T-cell (primary cell): ENCODE measurements at regions not wholly inside any gene's neighbourhood (a gene's known extent, or its start where the extent isn't known, plus 50 kb on each side); places are given as distances from the start of the nearest gene placed in this dataset.

Experiments
- ATAC-seq, 4 experiments: fragments of 200-7000 bp in 3 of 4; fragments of 150-1000 bp in 1 of 4; cut with Tn5 transposase; replicated peaks in 1 of 4; 1 replicate in 3 of 4; 2 replicates in 1 of 4; pipeline ENCODE4 v1.10.0; 2021; ENCODE audit warnings: moderate library complexity in 3 of 4, mild to moderate bottlenecking in 2 of 4, moderate number of reproducible peaks in 1 of 4
- CTCF ChIA-PET, 2 donors: fragments of 300-600 bp; sonication (Branson Sonifier 250); formaldehyde crosslinking; loops; one replicate each; lab custom pipeline; 2022; ENCODE audit warnings: antibody characterized with exemption in 2 of 2; lab: Charles Lee
- POLR2A ChIA-PET, 2 donors: fragments of 300-600 bp; sonication (Branson Sonifier 250); formaldehyde crosslinking; loops; one replicate each; lab custom pipeline; 2022; ENCODE audit warnings: antibody characterized with exemption in 2 of 2; lab: Charles Lee
- DNase-seq, 35 experiments: peaks; one replicate each; pipeline versions ENCODE4 v3.0.0 to v3.0.0-alpha.2; 2013 to 2023
- H3K27ac ChIP-seq: one replicate; pipeline ENCODE4 v1.5.1; 2013; ENCODE audit warnings: low read length
- H3K27me3 ChIP-seq, 2 experiments: replicated peaks in 1 of 2; 1 replicate in 1 of 2; 2 replicates in 1 of 2; pipeline versions ENCODE4 v1.6.1 to v1.7.0; 2013; ENCODE audit warnings: low read length in 1 of 2, mixed read lengths in 1 of 2; ENCODE audit not compliant: control insufficient read depth in 2 of 2, insufficient read depth in 2 of 2; ENCODE audit errors: extremely low read depth in 1 of 2
- H3K36me3 ChIP-seq, 2 donors: 1 replicate in 1 of 2; 2 replicates in 1 of 2; pipeline versions ENCODE4 v1.6.1 to v1.7.0; 2013; ENCODE audit warnings: low read length in 1 of 2; ENCODE audit not compliant: control insufficient read depth in 2 of 2, insufficient read depth in 1 of 2; ENCODE audit errors: extremely low read depth in 1 of 2
- H3K4me1 ChIP-seq, 2 experiments: 1 replicate in 1 of 2; 2 replicates in 1 of 2; pipeline versions ENCODE4 v1.6.1 to v1.7.0; 2013; ENCODE audit warnings: low read length in 2 of 2, mixed read lengths in 1 of 2; ENCODE audit not compliant: insufficient read depth in 2 of 2, control insufficient read depth in 1 of 2; ENCODE audit errors: extremely low read depth in 1 of 2
- H3K4me3 ChIP-seq, 2 donors: 1 replicate in 1 of 2; 2 replicates in 1 of 2; pipeline versions ENCODE4 v1.5.1 to v1.7.0; 2013; ENCODE audit warnings: mild to moderate bottlenecking in 2 of 2, low read length in 1 of 2, moderate library complexity in 1 of 2; ENCODE audit not compliant: control insufficient read depth in 1 of 2; ENCODE audit errors: extremely low read depth in 1 of 2
- H3K9me3 ChIP-seq: 2 replicates; pipeline ENCODE4 v1.7.0; 2013
- H3K27ac Mint-ChIP-seq, 2 donors: one replicate each; pipeline ENCODE4 v1.8.0; 2020 to 2021; ENCODE audit warnings: mild to moderate bottlenecking in 2 of 2, mixed read lengths in 2 of 2
- H3K27me3 Mint-ChIP-seq, 2 donors: one replicate each; pipeline ENCODE4 v1.8.0; 2021 to 2022; ENCODE audit warnings: mixed read lengths in 2 of 2
- H3K36me3 Mint-ChIP-seq: one replicate; pipeline ENCODE4 v1.8.0; 2021; ENCODE audit warnings: mixed read lengths
- H3K4me1 Mint-ChIP-seq, 3 donors: one replicate each; pipeline ENCODE4 v1.8.0; 2020 to 2022; ENCODE audit warnings: mixed read lengths in 3 of 3, mild to moderate bottlenecking in 1 of 3
- H3K4me3 Mint-ChIP-seq, 3 donors: one replicate each; pipeline ENCODE4 v1.8.0; 2020 to 2022; ENCODE audit warnings: mild to moderate bottlenecking in 3 of 3, mixed read lengths in 3 of 3, moderate library complexity in 3 of 3
- H3K9me3 Mint-ChIP-seq, 3 donors: one replicate each; pipeline ENCODE4 v1.8.0; 2020 to 2022; ENCODE audit warnings: mixed read lengths in 3 of 3
- WGBS: methylation state at CpG from one replicate; pipeline ENCODE4 v1.1.5; 2013; ENCODE audit warnings: missing lambda C conversion rate; ENCODE audit not compliant: insufficient coverage; 5-methylcytosine and 5-hydroxymethylcytosine counted together

GRCh38 chr7:93048136-93048930 lies 69.4 kb downstream of the SAMD9 start:
- Histone ChIP-seq H3K9me3 (no peaks in the 10 kb centered on the region), H3K36me3 (no peaks in the 10 kb centered on the region), H3K4me3 (no peak overlapping the region), H3K27ac (no peak overlapping the region), H3K4me1 (no peaks in the 10 kb centered on the region), H3K27me3 (no peaks in the 10 kb centered on the region)
- peaks cover 0 to 2% (median under 1%) of the 10 kb centered on the region in 3 donors for H3K4me1 Mint-ChIP-seq
- POLR2A ChIA-PET: interaction anchor here (0.6 kb wide), 2 partner anchors 230 to 271 kb away, joined by 3 to 4 read pairs; no protein-coding TSS in a partner anchor
- no peaks in the 10 kb centered on the region for H3K36me3 Mint-ChIP-seq
- CTCF ChIA-PET: interaction anchor here (0.6 to 1.0 kb wide), 4 partner anchors 10 to 550 kb away, joined by 3 to 7 read pairs (median 4); no protein-coding TSS in a partner anchor
- WGBS: no CpG with 5 or more reads among the region's 3 CpGs
- DNase-seq (no peak), ATAC-seq (no peak)
- no peak overlapping the region for H3K27ac Mint-ChIP-seq
- peaks cover 0 to 7% of the 10 kb centered on the region in 2 donors for H3K27me3 Mint-ChIP-seq
- no peak overlapping the region for H3K4me3 Mint-ChIP-seq
- H3K9me3 Mint-ChIP-seq: no peaks in the 10 kb centered on the region

DNA sequence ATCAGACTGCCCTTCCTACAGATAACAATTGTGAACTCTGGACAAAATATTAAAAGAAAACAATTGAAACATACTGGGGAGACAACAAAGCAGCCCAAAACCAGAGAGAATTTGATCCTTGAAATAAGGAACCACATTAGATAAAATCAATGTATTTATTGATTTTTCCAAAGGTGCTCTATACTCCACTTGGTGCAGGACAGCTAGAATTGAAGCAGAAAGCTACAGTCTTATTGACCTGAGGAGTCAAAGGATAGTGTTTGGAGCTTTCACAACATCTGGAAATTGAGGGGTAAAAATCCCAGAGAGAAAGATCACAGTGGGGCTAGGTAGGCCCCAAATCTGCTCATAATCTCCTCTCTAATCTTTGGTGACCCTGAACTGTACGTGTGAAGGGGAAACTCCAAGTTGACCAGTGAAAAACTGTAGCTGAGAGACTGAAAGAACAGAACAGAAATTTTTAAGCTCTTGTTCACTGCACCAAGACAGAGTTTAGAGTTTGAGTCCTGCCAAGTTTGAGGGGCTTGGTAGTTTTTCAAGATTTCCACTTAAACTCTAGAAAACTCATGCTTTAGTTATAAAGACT lies 70.2 kb downstream of the SAMD9 start:
- H3K9me3 ChIP-seq: no peaks in the 10 kb centered on the region
- ATAC-seq (no peak), DNase-seq (no peak)
- no peak overlapping the region for H3K27ac ChIP-seq
- no peaks in the 10 kb centered on the region for H3K36me3 ChIP-seq
- H3K4me3 ChIP-seq: no peak overlapping the region
- ChIA-PET CTCF (interaction anchor here in 1 of 2 donors (0.9 kb wide), 1 partner anchor 451 kb away, joined by 3 read pairs; no protein-coding TSS in a partner anchor), POLR2A (interaction anchor here in 1 of 2 donors (0.6 kb wide), 1 partner anchor 270 kb away, joined by 3 read pairs; no protein-coding TSS in a partner anchor)
- no peaks in the 10 kb centered on the region for H3K4me1 ChIP-seq
- Mint-ChIP-seq H3K27me3 (peaks cover 0 to 11% of the 10 kb centered on the region in 2 donors), H3K4me1 (no peaks in the 10 kb centered on the region), H3K36me3 (no peaks in the 10 kb centered on the region), H3K27ac (no peak overlapping the region), H3K4me3 (no peak overlapping the region), H3K9me3 (no peaks in the 10 kb centered on the region)
- WGBS: no CpG with 5 or more reads among the region's 1 CpG
- no peaks in the 10 kb centered on the region for H3K27me3 ChIP-seq

- POLR2A ChIA-PET: no interaction called here
- H3K27ac ChIP-seq: no peak overlapping the region
- Mint-ChIP-seq H3K4me1 (no peaks in the 10 kb centered on the region), H3K27me3 (peaks cover 0 to 11% of the 10 kb centered on the region in 2 donors), H3K4me3 (no peak overlapping the region), H3K36me3 (no peaks in the 10 kb centered on the region), H3K9me3 (no peaks in the 10 kb centered on the region), H3K27ac (no peak overlapping the region)
- ATAC-seq (no peak), DNase-seq (no peak)
- WGBS: 90% methylated on average over 4 of the region's 4 CpGs
- no peaks in the 10 kb centered on the region for H3K27me3 ChIP-seq
- H3K4me3 ChIP-seq: no peak overlapping the region
- CTCF ChIA-PET: no interaction called here
- no peaks in the 10 kb centered on the region for H3K4me1 ChIP-seq
- H3K36me3 ChIP-seq: no peaks in the 10 kb centered on the region
- H3K9me3 ChIP-seq: no peaks in the 10 kb centered on the region
Observed at GRCh38 chr7:93046641-93047040, 71.1 kb downstream of the SAMD9 start.

GRCh38 chr7:93044147-93044810 lies 73.5 kb downstream of the SAMD9 start:
- H3K4me3 ChIP-seq: no peak overlapping the region
- no CpG with 5 or more reads among the region's 6 CpGs for WGBS
- H3K4me1 Mint-ChIP-seq: no peaks in the 10 kb centered on the region
- DNase-seq: no peak
- H3K36me3 Mint-ChIP-seq: no peaks in the 10 kb centered on the region
- no peaks in the 10 kb centered on the region for H3K4me1 ChIP-seq
- no peak for ATAC-seq
- ChIA-PET CTCF (interaction anchor here in 1 of 2 donors (0.5 kb wide), 1 partner anchor 464 kb away, joined by 5 read pairs; no protein-coding TSS in a partner anchor), POLR2A (no interaction called here)
- no peak overlapping the region for H3K27ac Mint-ChIP-seq
- H3K9me3 ChIP-seq: no peaks in the 10 kb centered on the region
- H3K27me3 Mint-ChIP-seq: peaks cover 0 to 11% of the 10 kb centered on the region in 2 donors
- H3K27me3 ChIP-seq: no peaks in the 10 kb centered on the region
- no peaks in the 10 kb centered on the region for H3K36me3 ChIP-seq
- no peak overlapping the region for H3K4me3 Mint-ChIP-seq
- no peaks in the 10 kb centered on the region for H3K9me3 Mint-ChIP-seq
- H3K27ac ChIP-seq: no peak overlapping the region

DNA sequence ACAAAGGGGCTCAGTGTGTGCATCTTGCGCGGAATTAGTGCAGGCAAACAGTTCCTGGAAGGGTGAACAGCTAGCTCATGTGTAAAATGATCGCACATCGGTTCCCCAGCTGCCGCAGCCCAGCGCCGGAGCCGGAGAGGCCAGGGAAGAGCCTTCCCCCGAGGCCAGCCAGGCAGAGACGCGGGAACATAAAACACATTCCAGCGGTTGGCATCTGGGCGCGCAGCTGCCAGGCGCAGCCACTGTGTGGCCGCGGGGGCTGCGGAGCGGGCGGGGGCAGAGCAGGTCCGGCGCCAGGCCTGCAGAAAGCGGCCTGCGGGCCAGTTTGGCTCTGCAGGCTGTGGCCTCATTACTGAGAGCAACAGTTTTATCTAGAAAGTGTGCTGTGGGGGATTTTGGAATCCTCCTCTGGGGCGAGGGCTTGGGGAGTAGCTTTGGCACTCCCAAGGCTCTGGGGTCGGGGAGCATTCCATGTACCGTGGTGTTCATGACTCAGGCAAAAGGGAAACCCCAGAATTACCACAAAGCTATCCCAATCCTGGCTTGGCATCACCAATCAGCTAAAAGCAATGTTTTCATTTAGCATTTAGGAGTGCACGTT lies 74.3 kb downstream of the SAMD9 start:
- no peaks in the 10 kb centered on the region for H3K9me3 ChIP-seq
- ATAC-seq (no peak), DNase-seq (no peak)
- Mint-ChIP-seq H3K27me3 (peaks cover 0 to 11% of the 10 kb centered on the region in 2 donors), H3K36me3 (no peaks in the 10 kb centered on the region), H3K4me3 (no peak overlapping the region), H3K27ac (no peak overlapping the region), H3K4me1 (no peaks in the 10 kb centered on the region), H3K9me3 (no peaks in the 10 kb centered on the region)
- no peaks in the 10 kb centered on the region for H3K27me3 ChIP-seq
- no peak overlapping the region for H3K27ac ChIP-seq
- H3K4me3 ChIP-seq: no peak overlapping the region
- WGBS: 86% methylated on average over 19 of the region's 28 CpGs
- ChIA-PET POLR2A (no interaction called here), CTCF (no interaction called here)
- no peaks in the 10 kb centered on the region for H3K36me3 ChIP-seq
- no peaks in the 10 kb centered on the region for H3K4me1 ChIP-seq

DNA sequence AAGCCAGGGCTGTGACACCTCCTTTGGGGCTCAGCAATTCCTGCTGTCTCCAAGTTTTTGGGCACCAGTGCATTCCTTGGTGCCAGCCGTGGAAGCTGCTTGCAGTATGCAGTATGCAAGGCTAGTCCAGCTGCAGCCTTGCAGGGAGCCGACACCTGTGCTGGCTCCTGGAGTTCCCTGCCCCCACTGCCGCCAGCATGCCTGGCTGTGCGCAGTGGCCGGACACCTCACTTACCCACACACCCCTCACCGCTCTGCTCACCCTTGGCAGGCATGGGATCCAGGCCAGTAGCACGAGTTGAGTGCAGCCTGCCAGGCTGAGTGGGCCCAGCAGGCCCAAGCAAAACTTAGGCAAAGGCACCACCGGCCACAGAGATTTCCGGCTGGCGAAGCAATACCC lies 77.4 kb downstream of the SAMD9 start:
- Histone ChIP-seq H3K9me3 (no peaks in the 10 kb centered on the region), H3K4me3 (no peak overlapping the region), H3K27ac (no peak overlapping the region), H3K4me1 (no peaks in the 10 kb centered on the region), H3K36me3 (no peaks in the 10 kb centered on the region), H3K27me3 (no peaks in the 10 kb centered on the region)
- Mint-ChIP-seq H3K36me3 (no peaks in the 10 kb centered on the region), H3K9me3 (no peaks in the 10 kb centered on the region), H3K4me1 (peaks cover 0 to 15% (median 13%) of the 10 kb centered on the region in 3 donors), H3K27ac (no peak overlapping the region), H3K27me3 (peaks cover 0 to 10% of the 10 kb centered on the region in 2 donors), H3K4me3 (no peak overlapping the region)
- 90% methylated on average over 8 of the region's 10 CpGs for WGBS
- ChIA-PET POLR2A (no interaction called here), CTCF (interaction anchor here in 1 of 2 donors (0.6 kb wide), 1 partner anchor 204 kb away, joined by 4 read pairs; the partner anchor contains the start of gene CDK6)
- no peak for DNase-seq
- no peak for ATAC-seq
